Vagina (tissue), 2 donors: ENCODE measurements at regions not wholly inside any gene's neighbourhood (a gene's known extent, or its start where the extent isn't known, plus 50 kb on each side); places are given as distances from the start of the nearest gene placed in this dataset.

Source experiments
- POLR2A ChIP-seq, 2 donors: fragments of 450-650 bp; IDR thresholded peaks; one replicate each; pipeline ENCODE4 v1.6.1; 2017; ENCODE audit warnings: antibody characterized with exemption in 2 of 2, mild to moderate bottlenecking in 2 of 2, moderate library complexity in 2 of 2
- POLR2AphosphoS5 ChIP-seq, 2 donors: sonication (generic); formaldehyde crosslinking; IDR thresholded peaks; one replicate each; pipeline ENCODE4 v1.9.0; 2017; ENCODE audit warnings: antibody characterized with exemption in 2 of 2, mild to moderate bottlenecking in 2 of 2, low read depth in 1 of 2; ENCODE audit not compliant: insufficient read depth in 1 of 2
- TF ChIP-seq, protein P1 (sequence below), 3 experiments: fragments of 450-650 bp in 2 of 3; fragments of 200-600 bp in 1 of 3; sonication (generic) in 1 of 3; IDR thresholded peaks; one replicate each; pipeline ENCODE4 v1.5.1; 2017 to 2019; ENCODE audit warnings: antibody characterized with exemption in 3 of 3, mild to moderate bottlenecking in 2 of 3, moderate library complexity in 2 of 3

GRCh38 chr14:86902176-86902950 is 1090.6 kb downstream of the GALC start:
- TF ChIP-seq POLR2A (IDR thresholded peaks at IDR 0.05) (no peak), POLR2AphosphoS5 (IDR thresholded peaks at IDR 0.05; ENCODE audit: insufficient read depth in 1 of 2, low read depth in 1 of 2) (no peak)
- TF ChIP-seq, protein P1, sequence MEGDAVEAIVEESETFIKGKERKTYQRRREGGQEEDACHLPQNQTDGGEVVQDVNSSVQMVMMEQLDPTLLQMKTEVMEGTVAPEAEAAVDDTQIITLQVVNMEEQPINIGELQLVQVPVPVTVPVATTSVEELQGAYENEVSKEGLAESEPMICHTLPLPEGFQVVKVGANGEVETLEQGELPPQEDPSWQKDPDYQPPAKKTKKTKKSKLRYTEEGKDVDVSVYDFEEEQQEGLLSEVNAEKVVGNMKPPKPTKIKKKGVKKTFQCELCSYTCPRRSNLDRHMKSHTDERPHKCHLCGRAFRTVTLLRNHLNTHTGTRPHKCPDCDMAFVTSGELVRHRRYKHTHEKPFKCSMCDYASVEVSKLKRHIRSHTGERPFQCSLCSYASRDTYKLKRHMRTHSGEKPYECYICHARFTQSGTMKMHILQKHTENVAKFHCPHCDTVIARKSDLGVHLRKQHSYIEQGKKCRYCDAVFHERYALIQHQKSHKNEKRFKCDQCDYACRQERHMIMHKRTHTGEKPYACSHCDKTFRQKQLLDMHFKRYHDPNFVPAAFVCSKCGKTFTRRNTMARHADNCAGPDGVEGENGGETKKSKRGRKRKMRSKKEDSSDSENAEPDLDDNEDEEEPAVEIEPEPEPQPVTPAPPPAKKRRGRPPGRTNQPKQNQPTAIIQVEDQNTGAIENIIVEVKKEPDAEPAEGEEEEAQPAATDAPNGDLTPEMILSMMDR (IDR thresholded peaks at IDR 0.05), result no peak
